HG03520 (cell line): ENCODE measurements at regions not wholly inside any gene's neighbourhood (a gene's known extent, or its start where the extent isn't known, plus 50 kb on each side); places are given as distances from the start of the nearest gene placed in this dataset.

Experiments
- ATAC-seq: cut with Tn5 transposase; IDR thresholded peaks from one replicate; pipeline ENCODE4 v1.9.1; 2021; ENCODE audit warnings: mild to moderate bottlenecking, moderate library complexity; ENCODE audit not compliant: unreplicated experiment

DNA sequence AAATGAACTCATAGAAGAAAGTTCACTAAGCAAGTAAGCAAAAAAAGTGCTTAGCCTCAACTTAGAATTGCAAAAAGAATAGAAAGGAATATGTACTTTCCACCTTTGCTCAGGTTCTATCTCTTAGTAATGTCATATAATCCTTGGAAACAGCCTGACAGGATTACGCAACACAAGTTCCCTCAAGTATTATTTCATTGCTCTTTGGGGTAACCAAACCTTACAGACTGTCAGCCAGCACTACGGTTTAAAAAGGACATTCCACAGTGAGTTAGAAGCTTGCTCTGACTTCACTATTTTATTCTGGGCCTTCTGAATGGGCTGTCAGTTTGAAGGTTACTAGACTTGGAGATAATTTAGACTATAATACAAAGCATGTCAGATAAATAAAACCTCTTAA, 264.0 kb downstream of the ATXN7L3B start:
- no peak for ATAC-seq

- ATAC-seq = no peak
Measured at GRCh38 chr12:74816398-74817175, 279.0 kb downstream of the ATXN7L3B start.

GRCh38 chr12:74817499-74817898, 279.9 kb downstream of the ATXN7L3B start:
- no peak for ATAC-seq

GRCh38 chr12:74818412-74818811, 280.8 kb downstream of the ATXN7L3B start:
- no peak for ATAC-seq

DNA sequence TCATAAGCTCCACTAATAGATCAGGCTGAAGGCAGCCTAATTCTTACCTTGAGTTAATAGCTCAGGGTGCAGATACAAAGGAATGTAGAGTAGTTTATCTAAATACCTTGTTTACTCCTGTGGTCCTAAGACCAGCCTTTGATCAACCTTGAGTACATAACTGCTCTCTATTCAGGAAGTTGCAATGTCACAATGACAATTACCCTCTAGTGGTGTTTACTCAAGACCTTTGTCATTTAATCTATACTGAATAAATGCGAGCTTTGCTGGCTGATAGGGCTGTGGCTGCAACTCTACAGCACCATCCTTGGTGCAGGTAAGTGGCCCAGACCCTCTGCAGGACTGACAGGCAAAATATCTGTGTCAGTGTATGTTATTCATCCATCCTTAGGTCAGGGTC, 282.7 kb downstream of the ATXN7L3B start:
- ATAC-seq = no peak

DNA sequence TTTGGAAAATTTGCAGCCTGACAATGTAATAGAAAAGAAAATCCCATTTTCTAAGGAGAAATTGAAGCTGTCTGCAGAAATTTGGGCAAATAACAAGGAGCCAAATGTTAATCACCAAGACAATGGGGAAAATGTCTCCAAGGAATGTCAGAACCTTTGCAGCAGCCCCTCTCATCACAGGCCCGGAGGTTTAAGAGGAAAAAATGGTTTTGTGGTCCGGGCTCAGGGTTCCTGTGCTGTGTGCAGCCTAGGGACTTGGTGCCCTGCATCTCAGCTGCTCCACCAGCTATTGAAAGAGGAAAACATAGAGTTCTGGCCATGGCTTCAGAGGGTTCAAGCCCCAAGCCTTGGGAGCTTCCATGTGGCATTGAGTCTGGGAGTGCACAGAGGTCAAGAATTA, 298.9 kb downstream of the ATXN7L3B start:
- no peak for ATAC-seq

DNA sequence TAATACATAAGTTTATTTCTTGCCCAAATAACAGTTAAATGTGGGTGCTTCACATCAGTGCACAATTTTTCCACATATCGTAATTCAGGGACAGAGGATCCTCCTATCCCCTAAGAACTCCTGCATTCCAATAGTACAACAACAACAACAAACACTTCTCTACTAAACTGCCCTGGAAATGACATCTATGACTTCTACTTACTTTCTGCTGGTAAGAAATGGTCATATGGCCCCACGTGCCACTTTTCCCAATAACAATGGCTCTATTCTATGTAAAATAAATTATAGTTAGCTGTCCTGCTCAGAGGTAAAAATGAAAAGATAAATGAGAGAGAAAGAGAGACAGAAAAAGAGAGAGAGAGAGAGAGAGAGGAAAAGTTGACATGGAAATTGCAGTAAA, 308.5 kb downstream of the ATXN7L3B start:
- ATAC-seq = no peak

DNA sequence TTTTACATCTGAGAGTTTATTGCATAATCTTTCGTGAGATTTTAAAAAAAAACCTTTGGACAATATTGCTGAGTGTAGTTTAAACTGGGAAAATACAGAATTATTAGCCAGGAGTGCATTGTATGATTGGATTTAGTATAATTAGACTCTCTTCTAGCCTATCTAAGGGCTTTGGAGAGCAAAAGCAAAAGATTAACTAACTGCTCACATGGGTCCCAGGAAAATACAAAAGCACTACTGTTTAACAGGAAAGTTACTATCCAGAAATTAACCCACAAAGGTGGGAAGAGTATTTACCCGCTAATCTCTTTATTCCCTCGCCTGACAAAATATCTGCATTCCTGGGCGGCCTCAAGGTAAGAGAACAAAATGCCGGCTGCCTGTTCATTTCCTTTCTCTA, 309.5 kb downstream of the ATXN7L3B start:
- ATAC-seq = no peak

DNA sequence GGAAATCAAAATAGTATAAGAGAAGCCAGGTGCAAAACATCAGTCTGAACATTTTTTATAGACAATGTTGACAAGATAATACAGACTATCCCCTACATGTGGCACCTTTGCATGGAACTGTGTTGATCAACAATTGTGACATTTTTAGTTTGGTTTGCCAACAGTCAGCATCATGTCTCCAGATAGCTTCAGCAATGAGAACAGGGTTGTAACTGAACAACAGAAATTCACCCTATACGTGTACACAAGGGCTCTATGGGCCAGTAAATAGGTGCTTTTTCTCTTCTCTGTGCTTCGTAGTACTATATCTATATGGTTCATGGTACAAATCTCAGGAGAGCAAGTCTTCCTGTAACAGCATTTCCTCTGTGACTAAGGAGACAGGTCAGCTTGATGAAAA, 310.4 kb downstream of the ATXN7L3B start:
- no peak for ATAC-seq

- no peak for ATAC-seq
Measured at GRCh38 chr12:74849801-74850200, 312.2 kb downstream of the ATXN7L3B start.

- ATAC-seq = no peak
Measured at GRCh38 chr12:74871817-74872216, 334.2 kb downstream of the ATXN7L3B start.

DNA sequence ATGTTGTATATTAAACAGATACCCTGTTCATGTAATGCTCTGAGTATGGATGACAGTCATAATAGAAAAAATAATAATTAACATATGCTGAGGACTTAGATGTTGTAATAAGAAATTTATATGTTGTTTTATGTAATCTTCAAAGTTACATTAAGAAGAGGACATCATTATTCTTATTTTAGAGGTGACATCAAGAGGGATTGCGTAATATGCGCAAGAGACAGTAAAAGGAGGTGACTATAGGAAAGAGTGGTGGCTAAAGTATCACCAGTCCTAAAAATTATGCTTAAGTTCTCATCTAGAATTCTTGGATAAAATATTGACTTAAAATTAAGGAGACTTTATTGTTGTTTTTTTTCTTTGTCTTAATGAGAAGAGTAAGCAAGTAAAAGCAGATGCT, 323.9 kb downstream of the KCNC2 start:
- no peak for ATAC-seq

DNA sequence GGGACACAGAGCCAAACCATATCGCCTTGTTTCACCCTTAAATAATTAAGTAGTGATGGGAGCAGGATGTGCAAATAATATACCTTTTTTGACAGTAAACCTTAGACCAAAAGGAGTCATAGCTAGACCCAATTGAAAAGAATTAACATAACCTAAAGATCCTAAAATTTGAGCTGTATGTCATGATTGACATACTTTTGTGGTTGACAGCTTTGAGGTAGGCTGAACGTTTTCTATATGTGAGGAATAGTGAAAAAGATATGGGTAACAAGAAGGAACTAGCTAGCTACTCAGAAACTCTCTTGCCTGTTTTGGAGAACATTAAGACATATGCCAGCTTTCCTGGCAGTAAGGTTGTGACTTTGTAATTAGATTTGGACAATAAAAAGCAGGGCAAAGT, 320.6 kb downstream of the KCNC2 start:
- no peak for ATAC-seq

DNA sequence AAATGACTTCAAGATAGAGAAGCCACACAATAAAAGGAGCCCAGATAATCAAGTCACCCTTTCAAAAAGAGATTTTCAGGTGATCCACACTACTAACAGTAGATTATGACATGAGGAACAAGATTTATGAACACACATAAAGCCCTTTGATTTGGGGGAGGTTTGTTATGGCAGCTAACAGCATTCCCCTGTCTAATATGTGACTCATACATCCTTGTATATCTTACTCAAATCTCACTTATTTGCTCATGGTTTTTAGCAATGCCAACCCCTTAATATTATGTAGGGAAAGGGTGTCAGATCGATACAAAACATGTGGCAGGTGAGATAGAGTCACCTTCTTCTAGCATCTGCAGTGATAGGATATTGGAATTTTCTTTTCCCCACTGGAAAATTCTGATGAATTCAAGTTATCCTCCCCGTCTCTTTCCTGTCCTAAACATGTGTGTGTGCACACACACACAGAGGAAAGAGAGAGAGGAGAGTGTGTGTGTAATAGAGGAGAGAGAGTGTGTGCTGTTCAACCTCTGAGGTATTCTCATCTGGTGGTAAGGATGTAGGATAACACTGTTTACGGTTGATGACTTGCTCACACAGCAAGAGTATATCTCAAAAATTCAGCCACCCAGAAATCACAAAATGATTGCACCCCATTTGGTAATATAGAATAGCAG, 319.9 kb downstream of the KCNC2 start:
- ATAC-seq = peak; percentile 60

- peak; percentile 96 for ATAC-seq
Measured at GRCh38 chr12:74890237-74890599, 319.4 kb downstream of the KCNC2 start.

DNA sequence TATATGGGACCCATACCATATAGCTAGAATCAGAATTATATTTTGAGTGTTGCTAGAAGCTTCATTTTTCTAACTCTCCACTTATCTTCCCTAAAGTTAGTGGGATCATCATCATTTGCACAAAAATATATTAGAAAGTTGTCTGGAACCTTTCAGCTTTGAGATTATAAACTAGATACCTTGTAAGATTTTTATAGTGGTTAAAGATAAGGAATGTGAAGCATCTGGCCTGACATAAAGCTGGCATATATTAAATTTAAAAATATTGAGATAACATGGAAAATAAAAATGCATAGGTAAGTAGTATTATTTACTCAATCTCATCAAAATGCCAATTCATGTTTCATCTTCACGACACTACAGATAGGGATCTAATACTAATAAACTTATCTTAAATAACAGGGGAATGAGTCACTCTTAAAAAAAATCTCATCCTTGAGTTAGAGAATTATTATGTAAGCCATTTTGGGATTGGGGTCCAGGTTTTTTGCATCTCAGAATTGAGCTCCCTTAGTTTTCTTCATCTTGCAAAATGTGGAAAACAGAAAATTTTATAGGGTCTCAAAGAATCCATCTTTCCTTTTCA, 318.5 kb downstream of the KCNC2 start:
- no peak for ATAC-seq

DNA sequence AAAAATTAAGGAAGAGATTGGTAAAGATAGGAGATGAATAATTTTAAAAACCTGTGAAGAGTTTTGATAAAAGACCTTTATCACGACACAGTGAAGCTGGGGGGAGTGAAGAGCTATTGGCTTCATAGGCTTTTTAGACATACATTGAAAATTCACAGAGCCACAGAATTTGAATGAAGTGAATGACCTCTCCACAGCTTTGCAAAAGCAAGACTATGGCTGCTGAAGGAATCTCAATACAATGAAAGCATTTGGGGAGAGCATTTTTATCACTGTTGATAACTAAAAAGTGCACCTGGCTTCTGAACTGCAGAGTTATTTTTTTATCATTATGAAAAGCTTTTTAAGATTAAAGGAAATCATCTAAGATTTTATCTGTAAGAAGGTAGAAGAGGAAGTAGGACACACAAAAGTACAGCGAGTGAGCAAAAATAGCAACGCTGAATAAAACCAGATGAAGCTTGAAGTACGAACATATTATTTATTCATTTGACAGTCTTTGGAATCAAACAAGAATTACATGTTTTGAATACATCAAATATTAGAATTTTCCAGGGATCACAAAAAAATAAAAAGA, 317.5 kb downstream of the KCNC2 start:
- no peak for ATAC-seq

GRCh38 chr12:74896186-74896585, 313.5 kb downstream of the KCNC2 start:
- ATAC-seq = no peak

- peak; percentile 38 for ATAC-seq
Measured at GRCh38 chr12:74897425-74898211, 312.0 kb downstream of the KCNC2 start.

GRCh38 chr12:74899031-74899829, 310.4 kb downstream of the KCNC2 start:
- no peak for ATAC-seq
